ENCODE measurements at regions not wholly inside any gene's neighbourhood (a gene's known extent, or its start where the extent isn't known, plus 50 kb on each side); places are given as distances from the start of the nearest gene placed in this dataset.

DNA sequence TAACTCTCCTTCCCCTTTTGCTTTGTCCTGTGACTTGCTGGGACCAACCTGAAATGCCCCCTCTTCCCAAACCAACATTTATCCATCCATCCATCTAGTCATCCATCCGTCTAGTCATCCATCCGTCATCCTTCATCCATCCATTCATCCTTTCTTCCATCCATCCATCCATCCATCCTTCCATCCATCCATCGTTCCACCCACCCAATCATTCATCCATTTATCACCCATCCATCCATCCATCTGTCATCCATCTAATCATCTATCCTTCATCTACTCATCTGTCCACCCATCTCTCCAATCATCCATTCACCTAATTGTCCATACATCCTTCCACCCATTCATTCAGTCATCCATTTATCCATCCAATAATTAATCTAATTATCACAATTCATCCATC, 92.7 kb downstream of the EDN3 start:
- ATAC-seq (no peak), DNase-seq (no peak)
- TF ChIP-seq CTCF (IDR thresholded peaks at IDR 0.05) = no peak
- H3K27ac ChIP-seq = no peak overlapping the region
- H3K36me3 ChIP-seq = no peaks in the 10 kb centered on the region
- intact Hi-C loops (cut with DNase I) = loop anchor here in 1 of 10 donors (10.0 kb wide), 1 partner anchor 158 kb away; no protein-coding TSS in a partner anchor
- H3K27me3 ChIP-seq = peaks cover 0 to 70% (median 51%) of the 10 kb centered on the region in 7 donors
- WGBS, 2 donors = 90% methylated on average over 3 of the region's 3 CpGs
- H3K4me1 ChIP-seq = no peaks in the 10 kb centered on the region
- H3K4me3 ChIP-seq = no peak overlapping the region
- H3K9me3 ChIP-seq = no peaks in the 10 kb centered on the region

DNA sequence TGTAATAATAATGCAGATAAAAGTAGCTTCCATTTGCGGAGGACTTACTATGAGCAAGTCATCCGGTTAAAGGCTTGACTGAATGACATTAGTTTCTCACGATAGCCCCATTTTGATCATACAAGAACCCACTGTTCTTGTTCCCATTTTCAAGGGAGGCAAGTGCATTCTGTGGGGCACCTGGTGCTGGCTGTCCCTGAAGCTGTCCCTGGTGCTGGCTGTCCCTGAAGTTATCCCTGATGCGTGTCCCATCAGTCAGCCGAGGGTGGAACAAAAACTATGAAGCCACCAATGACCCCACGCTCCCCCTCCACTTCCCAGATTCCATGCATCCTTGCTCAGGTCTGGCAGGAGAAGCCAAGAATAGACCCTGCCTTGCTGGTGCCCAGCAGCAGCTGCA, 95.3 kb downstream of the EDN3 start:
- Histone ChIP-seq H3K4me3 (no peak overlapping the region), H3K27me3 (peaks cover 0 to 80% (median 68%) of the 10 kb centered on the region in 7 donors), H3K36me3 (no peaks in the 10 kb centered on the region), H3K27ac (no peak overlapping the region), H3K9me3 (no peaks in the 10 kb centered on the region), H3K4me1 (no peaks in the 10 kb centered on the region)
- WGBS, 2 donors = 77 to 84% methylated on average over 6 of the region's 6 CpGs
- DNase-seq (no peak), ATAC-seq (no peak)
- no peak for TF ChIP-seq CTCF (IDR thresholded peaks at IDR 0.05)
- intact Hi-C loops (cut with DNase I) = loop anchor here in 1 of 10 donors (10.0 kb wide), 1 partner anchor 161 kb away; no protein-coding TSS in a partner anchor

- H3K4me1 ChIP-seq = peaks cover 0 to 11% (median 6%) of the 10 kb centered on the region in 9 donors
- no peak for DNase-seq
- H3K36me3 ChIP-seq = no peaks in the 10 kb centered on the region
- intact Hi-C loops (cut with DNase I) = loop anchor here in 1 of 10 donors (10.0 kb wide), 1 partner anchor 164 kb away; no protein-coding TSS in a partner anchor
- no peaks in the 10 kb centered on the region for H3K9me3 ChIP-seq
- no peak overlapping the region for H3K27ac ChIP-seq
- ATAC-seq = no peak
- no peak for TF ChIP-seq CTCF (IDR thresholded peaks at IDR 0.05)
- H3K4me3 ChIP-seq = no peak overlapping the region
- WGBS, 2 donors = 20 to 21% methylated on average over 12 of the region's 12 CpGs
- peaks cover 7 to 98% (median 86%) of the 10 kb centered on the region in 7 donors for H3K27me3 ChIP-seq
Measured at GRCh38 chr20:59398537-59399205, 98.3 kb downstream of the EDN3 start.

DNA sequence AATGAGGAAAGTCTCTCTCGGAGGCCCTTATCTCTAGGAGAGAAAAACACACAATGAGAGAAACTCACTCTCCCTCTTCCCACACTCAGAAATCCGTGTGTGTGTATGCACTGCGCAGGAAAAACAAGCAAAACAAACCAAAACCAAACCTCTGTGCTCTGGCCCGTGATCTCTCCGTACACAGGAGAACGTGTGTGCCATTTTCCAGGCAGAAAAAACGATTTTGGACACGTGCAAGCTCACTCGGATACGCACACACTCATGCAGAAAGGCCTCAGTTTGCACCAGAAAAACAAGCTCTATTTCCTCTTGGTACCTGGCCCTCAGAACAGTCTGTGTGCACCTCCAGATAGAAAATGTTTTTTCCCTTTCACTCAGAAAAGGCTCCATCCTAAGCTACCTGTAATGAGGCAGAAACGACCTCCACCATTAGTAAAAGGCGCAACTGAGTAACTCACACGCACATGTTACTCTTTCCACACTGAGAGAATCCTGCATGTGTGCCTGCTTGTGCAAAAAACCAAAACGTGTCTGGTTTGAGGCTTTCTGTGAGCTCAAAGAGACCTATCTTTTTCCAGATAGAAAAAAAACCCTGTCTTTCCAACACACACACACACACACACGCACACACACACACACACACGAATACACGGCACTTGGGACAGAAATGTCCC, 99.2 kb downstream of the EDN3 start:
- Histone ChIP-seq H3K36me3 (no peaks in the 10 kb centered on the region), H3K27me3 (peaks cover 12 to 98% (median 89%) of the 10 kb centered on the region in 7 donors), H3K27ac (no peak overlapping the region), H3K9me3 (no peaks in the 10 kb centered on the region), H3K4me3 (no peak overlapping the region), H3K4me1 (peaks cover 0 to 18% (median 10%) of the 10 kb centered on the region in 9 donors)
- 54 to 58% methylated on average over 17 of the region's 17 CpGs for WGBS, 2 donors
- intact Hi-C loops (cut with DNase I) = loop anchor here in 9 of 10 donors (5.0 to 10.0 kb wide), 8 partner anchors 165 to 535 kb away; no protein-coding TSS in a partner anchor
- ATAC-seq (no peak), DNase-seq (no peak)
- TF ChIP-seq CTCF (IDR thresholded peaks at IDR 0.05) = no peak

All from heart right ventricle (tissue), 16 donors.